ENCODE measurements at regions not wholly inside any gene's neighbourhood (a gene's known extent, or its start where the extent isn't known, plus 50 kb on each side); places are given as distances from the start of the nearest gene placed in this dataset.

DNA sequence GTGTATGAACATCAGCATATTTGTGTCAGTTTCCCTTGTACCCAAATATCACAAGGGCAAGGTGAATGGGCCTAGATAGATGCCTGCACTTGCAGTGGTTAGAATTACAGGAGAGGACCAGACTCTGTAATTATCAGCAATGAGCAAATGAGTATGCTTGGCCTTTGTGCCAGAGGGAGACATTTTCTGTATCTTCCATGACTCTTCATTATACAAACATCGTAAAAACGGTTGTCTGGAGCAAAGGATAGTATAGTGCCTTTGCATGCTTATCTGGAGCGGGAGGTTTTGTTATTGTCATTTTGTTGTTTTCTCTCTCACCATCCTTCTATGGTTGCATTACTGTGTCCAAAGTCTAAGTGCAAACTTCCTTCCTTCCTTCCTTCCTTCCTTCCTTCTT, 1568.5 kb upstream of the NUDT12 start:
- no peaks in the 10 kb centered on the region for H3K27me3 ChIP-seq (ENCODE audit: insufficient read depth, low read length)
- H4K8ac ChIP-seq (replicated peaks; ENCODE audit: insufficient read length, low read depth, low read length): no peak overlapping the region
- 0 out of 5 replicates have a peak, but pooled peaks cover 0 to 2% of the 10 kb centered on the region in 2 experiments for H3K9me3 Mint-ChIP-seq
- H2BK5ac ChIP-seq (ENCODE audit: insufficient read length, low read length): no peak overlapping the region
- H4K20me1 ChIP-seq (ENCODE audit: control insufficient read depth, insufficient read depth, insufficient read length): no peaks in the 10 kb centered on the region
- H3K27ac ChIP-seq (ENCODE audit: insufficient read length, low read depth, low read length): no peak overlapping the region
- H3K23me2 ChIP-seq (ENCODE audit: insufficient read length, low read depth, low read length, poor library complexity, severe bottlenecking): no peaks in the 10 kb centered on the region
- no peak overlapping the region for H2BK12ac ChIP-seq (ENCODE audit: insufficient read length, low read depth, low read length)
- H2BK15ac ChIP-seq (ENCODE audit: low read depth, low read length): no peak overlapping the region
- H3K56ac ChIP-seq (ENCODE audit: insufficient read length, low read depth, low read length): no peak overlapping the region
- H3K4me1 Mint-ChIP-seq: no peaks in the 10 kb centered on the region
- no peak overlapping the region for H3K14ac ChIP-seq (ENCODE audit: insufficient read depth, low read length)
- H3K18ac ChIP-seq (ENCODE audit: insufficient read length, low read depth, low read length): no peak overlapping the region
- no peak overlapping the region for H2AK5ac ChIP-seq (ENCODE audit: insufficient read length, low read length)
- no peak overlapping the region for H3K4ac ChIP-seq (ENCODE audit: low read depth, low read length)
- no CpG with 5 or more reads among the region's 3 CpGs for WGBS (ENCODE audit: extremely low coverage, insufficient read length, low lambda C conversion rate)
- no peak overlapping the region for H3K4me3 Mint-ChIP-seq
- no peak overlapping the region for H3K9ac ChIP-seq (ENCODE audit: extremely low read depth, insufficient read length, low read length)
- TF ChIP-seq CTCF (conservative IDR thresholded peaks at IDR 0.05): no peak
- H3K9me3 ChIP-seq (ENCODE audit: control insufficient read depth, low read depth, low read length): no peaks in the 10 kb centered on the region
- H3K79me2 ChIP-seq (ENCODE audit: insufficient read depth, low read length): no peaks in the 10 kb centered on the region
- no peak overlapping the region for H2BK120ac ChIP-seq (ENCODE audit: low read depth, low read length, poor library complexity, severe bottlenecking)
- no peak overlapping the region for H4K5ac ChIP-seq (ENCODE audit: insufficient read length, low read depth, low read length)
- no peak overlapping the region for H2AFZ ChIP-seq (ENCODE audit: low read length)
- no peaks in the 10 kb centered on the region for H3K79me1 ChIP-seq (ENCODE audit: insufficient read depth, low read depth, low read length, poor library complexity, severe bottlenecking)
- H3K27me3 Mint-ChIP-seq (ENCODE audit: low read depth): no peaks in the 10 kb centered on the region
- no peak overlapping the region for H3T11ph ChIP-seq (ENCODE audit: low read length)
- no peak overlapping the region for H2BK20ac ChIP-seq (ENCODE audit: low read depth, low read length, poor library complexity, severe bottlenecking)
- no peak for DNase-seq
- H3K36me3 Mint-ChIP-seq (ENCODE audit: insufficient read depth in 1 of 3, low read depth in 3 of 3): no peaks in the 10 kb centered on the region
- H3K23ac ChIP-seq (ENCODE audit: insufficient read length, low read depth, low read length): no peak overlapping the region
- no peak overlapping the region for H4K91ac ChIP-seq (ENCODE audit: insufficient read length, low read depth, low read length)
- no peaks in the 10 kb centered on the region for H3K4me1 ChIP-seq (ENCODE audit: insufficient read depth, low read length)
- no peak overlapping the region for H3K27ac Mint-ChIP-seq
- H3K4me2 ChIP-seq (ENCODE audit: insufficient read depth, insufficient read length, low read length): no peak overlapping the region
